Upper lobe of left lung (tissue), 6 donors: ENCODE measurements at regions not wholly inside any gene's neighbourhood (a gene's known extent, or its start where the extent isn't known, plus 50 kb on each side); places are given as distances from the start of the nearest gene placed in this dataset.

Experiments
- ATAC-seq, 2 donors: fragments of 200-7000 bp; cut with Tn5 transposase; one replicate each; pipeline ENCODE4 v1.9.1; 2022; ENCODE audit warnings: mild to moderate bottlenecking in 2 of 2, moderate library complexity in 2 of 2; ENCODE audit not compliant: low FRiP score in 2 of 2
- DNase-seq, 2 donors: peaks; one replicate each; pipeline ENCODE4 v3.0.0-alpha.2; 2019 to 2020
- H3K27ac ChIP-seq, 4 donors: fragments of 200-600 bp; sonication (generic); one replicate each; pipeline ENCODE4 v1.5.1; 2016 to 2019
- H3K27me3 ChIP-seq, 4 donors: fragments of 200-600 bp; sonication (generic); one replicate each; pipeline ENCODE4 v1.5.1; 2017 to 2019
- H3K36me3 ChIP-seq, 4 donors: fragments of 200-600 bp; sonication (generic); one replicate each; pipeline ENCODE4 v1.5.1; 2016 to 2019
- H3K4me1 ChIP-seq, 4 donors: fragments of 200-600 bp; sonication (generic); one replicate each; pipeline ENCODE4 v1.5.1; 2018 to 2019
- H3K4me3 ChIP-seq, 4 donors: fragments of 200-600 bp; sonication (generic); one replicate each; pipeline ENCODE4 v1.5.1; 2017 to 2019; ENCODE audit warnings: mild to moderate bottlenecking in 2 of 4, moderate library complexity in 1 of 4
- H3K9me3 ChIP-seq, 4 donors: fragments of 200-600 bp; sonication (generic); one replicate each; pipeline ENCODE4 v1.5.1; 2018 to 2019
- CTCF ChIP-seq, 6 experiments: fragments of 450-650 bp in 4 of 6; fragments of 200-600 bp in 2 of 6; sonication (generic) in 2 of 6; IDR thresholded peaks; one replicate each; pipeline ENCODE4 v1.5.1; 2016 to 2019; ENCODE audit warnings: antibody characterized with exemption in 6 of 6
- EP300 ChIP-seq, 4 donors: sonication (generic); formaldehyde crosslinking; IDR thresholded peaks; one replicate each; pipeline ENCODE4 v1.5.1; 2017; ENCODE audit warnings: antibody characterized with exemption in 4 of 4, control low read depth in 2 of 4
- POLR2A ChIP-seq, 4 donors: fragments of 450-650 bp; IDR thresholded peaks; one replicate each; pipeline ENCODE4 v1.5.1; 2016 to 2017; ENCODE audit warnings: antibody characterized with exemption in 4 of 4, mild to moderate bottlenecking in 2 of 4
- POLR2AphosphoS5 ChIP-seq, 2 donors: sonication (generic); formaldehyde crosslinking; IDR thresholded peaks; one replicate each; pipeline ENCODE4 v1.5.1; 2017; ENCODE audit warnings: antibody characterized with exemption in 2 of 2
- WGBS, 2 donors: methylation state at CpG; one replicate each; pipeline ENCODE4 v1.1.5; 2017 to 2018; 5-methylcytosine and 5-hydroxymethylcytosine counted together
- donor health status: DM: no; HTN: no; CAD: no; lungs with moderate emphysema.
- donor health status: DM: no; HTN: yes; CAD: no; lungs with severe emphysema.

DNA sequence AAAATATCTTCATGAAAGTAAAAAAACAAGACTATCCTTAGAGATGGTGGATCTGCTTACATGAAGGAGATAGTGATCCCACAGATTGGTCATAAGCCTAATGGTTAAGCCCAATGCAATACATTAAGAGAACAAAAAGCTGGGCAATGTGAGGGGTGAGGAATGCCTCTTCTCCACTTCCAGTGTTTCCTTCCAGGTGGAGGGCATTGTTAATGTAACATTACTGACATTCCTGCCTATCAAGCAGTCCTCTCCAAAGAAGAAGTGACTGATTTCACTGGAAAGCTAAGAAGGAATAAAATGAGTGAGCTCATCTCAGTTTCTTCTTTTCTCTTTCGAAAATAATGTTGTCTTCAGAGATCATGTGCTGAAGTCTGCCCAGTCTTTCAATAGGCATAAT is 207.8 kb downstream of the RAB38 start:
- no peak for ATAC-seq
- 72 to 73% methylated on average over 1 of the region's 1 CpG for WGBS, 2 donors
- H3K27ac ChIP-seq, result no peak overlapping the region

DNA sequence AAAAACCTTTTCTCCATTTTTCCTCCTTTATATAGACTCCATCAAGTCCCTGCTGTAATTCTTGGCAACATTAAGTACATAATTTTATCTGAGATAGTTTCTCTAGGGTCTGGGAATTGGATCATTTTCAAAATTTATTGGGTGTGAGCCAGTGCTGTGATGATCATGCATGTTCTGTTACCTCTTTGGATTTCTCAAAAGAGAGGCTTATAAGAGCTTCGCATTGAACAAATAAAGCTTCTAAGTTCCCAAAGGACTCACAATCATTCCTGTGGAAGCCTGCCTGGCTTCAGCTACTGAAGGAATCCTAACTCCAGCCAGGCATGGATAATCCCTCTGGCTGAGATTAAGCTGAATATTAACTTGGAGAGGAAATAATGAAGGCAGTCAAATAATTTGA is 208.5 kb downstream of the RAB38 start:
- DNase-seq (no peak), ATAC-seq (no peak)
- 39% methylated on average over 1 of the region's 1 CpG for WGBS, 2 donors
- Histone ChIP-seq H3K27me3 (no peaks in the 10 kb centered on the region), H3K9me3 (no peaks in the 10 kb centered on the region), H3K27ac (no peak overlapping the region), H3K4me1 (no peaks in the 10 kb centered on the region), H3K36me3 (no peaks in the 10 kb centered on the region), H3K4me3 (no peak overlapping the region)
- TF ChIP-seq CTCF (IDR thresholded peaks at IDR 0.05) (no peak), EP300 (IDR thresholded peaks at IDR 0.05) (no peak), POLR2A (IDR thresholded peaks at IDR 0.05) (no peak), POLR2AphosphoS5 (IDR thresholded peaks at IDR 0.05) (no peak)

More for the DNA sequence above, 207.8 kb downstream of the RAB38 start:
- H3K9me3 ChIP-seq, result no peaks in the 10 kb centered on the region
- no peaks in the 10 kb centered on the region for H3K36me3 ChIP-seq
- H3K4me3 ChIP-seq, result no peak overlapping the region
- H3K4me1 ChIP-seq, result no peaks in the 10 kb centered on the region
- H3K27me3 ChIP-seq, result no peaks in the 10 kb centered on the region
- TF ChIP-seq EP300 (IDR thresholded peaks at IDR 0.05) (no peak), POLR2AphosphoS5 (IDR thresholded peaks at IDR 0.05) (no peak), CTCF (IDR thresholded peaks at IDR 0.05) (no peak), POLR2A (IDR thresholded peaks at IDR 0.05) (no peak)
- no peak for DNase-seq

DNA sequence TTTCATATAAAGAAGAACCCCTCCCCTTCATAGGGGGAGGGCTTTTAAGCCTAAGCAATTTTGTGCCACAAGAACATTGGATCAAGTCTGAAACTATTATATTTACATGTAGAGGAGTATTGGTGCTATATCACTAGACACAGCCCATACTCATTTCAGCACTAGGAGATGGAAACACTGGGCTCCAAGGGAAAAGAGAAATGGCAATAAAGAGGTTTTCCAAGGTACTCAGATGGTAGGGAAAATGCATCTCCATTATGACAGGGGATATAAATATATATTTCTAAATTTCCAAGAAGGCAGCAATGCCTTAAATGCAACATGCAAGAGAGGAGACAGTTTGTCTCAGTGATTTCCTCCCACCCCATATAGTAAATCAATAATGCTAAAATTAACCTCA is 209.0 kb downstream of the RAB38 start:
- no peak for DNase-seq
- Histone ChIP-seq H3K4me3 (no peak overlapping the region), H3K9me3 (no peaks in the 10 kb centered on the region), H3K27ac (no peak overlapping the region), H3K36me3 (no peaks in the 10 kb centered on the region), H3K4me1 (no peaks in the 10 kb centered on the region), H3K27me3 (no peaks in the 10 kb centered on the region)
- ATAC-seq, result no peak
- TF ChIP-seq EP300 (IDR thresholded peaks at IDR 0.05) (no peak), POLR2AphosphoS5 (IDR thresholded peaks at IDR 0.05) (no peak), POLR2A (IDR thresholded peaks at IDR 0.05) (no peak)

DNA sequence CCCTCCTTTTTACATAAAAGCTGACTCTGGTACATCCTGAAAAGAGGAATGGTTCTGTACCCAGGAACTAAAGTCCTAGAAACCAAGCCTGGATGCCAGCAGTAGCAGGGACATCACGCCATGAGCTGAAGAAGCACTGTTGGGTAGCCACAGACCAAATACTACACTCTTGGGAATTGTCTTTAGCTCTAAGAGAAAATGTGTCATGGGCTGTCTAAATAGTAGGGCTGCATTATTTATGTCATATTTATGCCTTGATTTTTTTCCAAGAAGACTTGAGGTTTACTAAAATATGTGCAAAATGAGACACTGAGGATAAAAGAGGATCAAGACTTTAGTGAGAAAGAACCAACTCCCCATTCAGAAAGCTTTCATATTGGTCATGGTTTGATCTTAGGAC is 213.6 kb downstream of the RAB38 start:
- no peak overlapping the region for H3K4me3 ChIP-seq
- H3K9me3 ChIP-seq, result no peaks in the 10 kb centered on the region
- TF ChIP-seq POLR2A (IDR thresholded peaks at IDR 0.05) (no peak), POLR2AphosphoS5 (IDR thresholded peaks at IDR 0.05) (no peak), CTCF (IDR thresholded peaks at IDR 0.05) (no peak), EP300 (IDR thresholded peaks at IDR 0.05) (no peak)
- no peak overlapping the region for H3K27ac ChIP-seq
- no peaks in the 10 kb centered on the region for H3K36me3 ChIP-seq
- no peaks in the 10 kb centered on the region for H3K4me1 ChIP-seq
- DNase-seq, result no peak
- no peak for ATAC-seq
- H3K27me3 ChIP-seq, result no peaks in the 10 kb centered on the region
- 82 to 94% methylated on average over 1 of the region's 1 CpG for WGBS, 2 donors

GRCh38 chr11:87957961-87958360 is 217.3 kb downstream of the RAB38 start:
- no peak for DNase-seq
- no peak overlapping the region for H3K4me3 ChIP-seq
- 96 to 97% methylated on average over 4 of the region's 4 CpGs for WGBS, 2 donors
- H3K27me3 ChIP-seq, result no peaks in the 10 kb centered on the region
- no peaks in the 10 kb centered on the region for H3K36me3 ChIP-seq
- no peaks in the 10 kb centered on the region for H3K9me3 ChIP-seq
- no peak for TF ChIP-seq POLR2AphosphoS5 (IDR thresholded peaks at IDR 0.05)
- TF ChIP-seq CTCF (IDR thresholded peaks at IDR 0.05), result no peak
- TF ChIP-seq EP300 (IDR thresholded peaks at IDR 0.05), result no peak
- TF ChIP-seq POLR2A (IDR thresholded peaks at IDR 0.05), result no peak
- H3K4me1 ChIP-seq, result no peaks in the 10 kb centered on the region
- ATAC-seq, result no peak
- H3K27ac ChIP-seq, result no peak overlapping the region
